ENCODE measurements at regions not wholly inside any gene's neighbourhood (a gene's known extent, or its start where the extent isn't known, plus 50 kb on each side); places are given as distances from the start of the nearest gene placed in this dataset.

- no peak for DNase-seq (ENCODE audit: low spot score)
- no peaks in the 10 kb centered on the region for H3K36me3 ChIP-seq (replicated peaks in 1 of 2; ENCODE audit: control insufficient read depth in 2 of 2, insufficient read depth in 2 of 2, low read length in 2 of 2)
- H3K4ac ChIP-seq (ENCODE audit: low read length) = no peak overlapping the region
- no peaks in the 10 kb centered on the region for H3K4me1 ChIP-seq (ENCODE audit: control insufficient read depth in 2 of 2, insufficient read depth in 1 of 2, low read depth in 1 of 2, low read length in 2 of 2)
- H2AK5ac ChIP-seq (ENCODE audit: low read depth, low read length) = no peak overlapping the region
- no CpG with 5 or more reads among the region's 3 CpGs for WGBS, 2 donors (ENCODE audit: extremely low coverage in 2 of 2, insufficient read length in 2 of 2, insufficient replicate concordance in 1 of 2)
- no peak overlapping the region for H3K23ac ChIP-seq (ENCODE audit: low read depth, low read length, poor library complexity)
- H3K9ac ChIP-seq (ENCODE audit: low read depth, low read length, poor library complexity) = no peak overlapping the region
- H3K18ac ChIP-seq (ENCODE audit: low read length) = no peak overlapping the region
- H3K4me2 ChIP-seq (ENCODE audit: insufficient read depth, low read length, poor library complexity, severe bottlenecking) = no peak overlapping the region
- no peak overlapping the region for H2BK5ac ChIP-seq (ENCODE audit: low read length)
- H3K9me3 ChIP-seq (replicated peaks in 1 of 2; ENCODE audit: control insufficient read depth in 2 of 2, insufficient read depth in 1 of 2, low read depth in 1 of 2, low read length in 2 of 2) = no peaks in the 10 kb centered on the region
- H2AFZ ChIP-seq (ENCODE audit: low read length) = no peak overlapping the region
- no peak overlapping the region for H2BK120ac ChIP-seq (ENCODE audit: low read depth, low read length)
- H4K91ac ChIP-seq (ENCODE audit: low read depth, low read length, poor library complexity) = no peak overlapping the region
- H3K27me3 ChIP-seq (ENCODE audit: control insufficient read depth in 3 of 3, insufficient read depth in 3 of 3, low read depth in 1 of 3, low read length in 3 of 3) = no peaks in the 10 kb centered on the region
- H2BK15ac ChIP-seq (ENCODE audit: low read length) = no peak overlapping the region
- no peak overlapping the region for H3K4me3 ChIP-seq (ENCODE audit: low read length in 2 of 2)
- no peak overlapping the region for H2BK12ac ChIP-seq (ENCODE audit: low read length)
- no peak overlapping the region for H4K8ac ChIP-seq (ENCODE audit: low read depth, low read length)
- H3K27ac ChIP-seq (replicated peaks; ENCODE audit: low read length) = no peak overlapping the region
- no peak overlapping the region for H3K14ac ChIP-seq (ENCODE audit: low read length)
- no peaks in the 10 kb centered on the region for H3K79me1 ChIP-seq (ENCODE audit: low read depth, low read length)
Measured at GRCh38 chr3:87076946-87077345, 86.0 kb upstream of the VGLL3 start.

GRCh38 chr3:87073496-87074145 is 82.7 kb upstream of the VGLL3 start:
- no peaks in the 10 kb centered on the region for H3K4me1 ChIP-seq (ENCODE audit: control insufficient read depth in 2 of 2, insufficient read depth in 1 of 2, low read depth in 1 of 2, low read length in 2 of 2)

GRCh38 chr3:87072446-87072845 is 81.5 kb upstream of the VGLL3 start:
- Histone ChIP-seq H3K4me2 (ENCODE audit: insufficient read depth, low read length, poor library complexity, severe bottlenecking) (no peak overlapping the region), H3K4me3 (ENCODE audit: low read length in 2 of 2) (no peak overlapping the region), H2BK15ac (ENCODE audit: low read length) (no peak overlapping the region), H3K27me3 (ENCODE audit: control insufficient read depth in 3 of 3, insufficient read depth in 3 of 3, low read depth in 1 of 3, low read length in 3 of 3) (no peaks in the 10 kb centered on the region), H2BK5ac (ENCODE audit: low read length) (no peak overlapping the region), H3K9me3 (replicated peaks in 1 of 2; ENCODE audit: control insufficient read depth in 2 of 2, insufficient read depth in 1 of 2, low read depth in 1 of 2, low read length in 2 of 2) (no peaks in the 10 kb centered on the region), H2BK12ac (ENCODE audit: low read length) (no peak overlapping the region), H4K8ac (ENCODE audit: low read depth, low read length) (no peak overlapping the region), H3K79me1 (ENCODE audit: low read depth, low read length) (no peaks in the 10 kb centered on the region), H3K4ac (ENCODE audit: low read length) (no peak overlapping the region), H3K4me1 (ENCODE audit: control insufficient read depth in 2 of 2, insufficient read depth in 1 of 2, low read depth in 1 of 2, low read length in 2 of 2) (no peaks in the 10 kb centered on the region), H3K36me3 (replicated peaks in 1 of 2; ENCODE audit: control insufficient read depth in 2 of 2, insufficient read depth in 2 of 2, low read length in 2 of 2) (no peaks in the 10 kb centered on the region), H2AFZ (ENCODE audit: low read length) (no peak overlapping the region), H2AK5ac (ENCODE audit: low read depth, low read length) (no peak overlapping the region), H2BK120ac (ENCODE audit: low read depth, low read length) (no peak overlapping the region), H3K27ac (replicated peaks; ENCODE audit: low read length) (no peak overlapping the region), H3K9ac (ENCODE audit: low read depth, low read length, poor library complexity) (no peak overlapping the region), H4K91ac (ENCODE audit: low read depth, low read length, poor library complexity) (no peak overlapping the region), H3K23ac (ENCODE audit: low read depth, low read length, poor library complexity) (no peak overlapping the region), H3K14ac (ENCODE audit: low read length) (no peak overlapping the region), H3K18ac (ENCODE audit: low read length) (no peak overlapping the region)
- DNase-seq (ENCODE audit: low spot score) = no peak

More at GRCh38 chr3:87073496-87074145, 82.7 kb upstream of the VGLL3 start:
- Histone ChIP-seq H4K91ac (ENCODE audit: low read depth, low read length, poor library complexity) (no peak overlapping the region), H3K27ac (replicated peaks; ENCODE audit: low read length) (no peak overlapping the region), H3K36me3 (replicated peaks in 1 of 2; ENCODE audit: control insufficient read depth in 2 of 2, insufficient read depth in 2 of 2, low read length in 2 of 2) (no peaks in the 10 kb centered on the region), H2BK5ac (ENCODE audit: low read length) (no peak overlapping the region), H3K4me2 (ENCODE audit: insufficient read depth, low read length, poor library complexity, severe bottlenecking) (no peak overlapping the region), H3K4ac (ENCODE audit: low read length) (no peak overlapping the region), H4K8ac (ENCODE audit: low read depth, low read length) (no peak overlapping the region), H2BK120ac (ENCODE audit: low read depth, low read length) (no peak overlapping the region), H3K14ac (ENCODE audit: low read length) (no peak overlapping the region), H3K23ac (ENCODE audit: low read depth, low read length, poor library complexity) (no peak overlapping the region), H3K18ac (ENCODE audit: low read length) (no peak overlapping the region), H3K4me3 (ENCODE audit: low read length in 2 of 2) (no peak overlapping the region), H2BK15ac (ENCODE audit: low read length) (no peak overlapping the region), H3K27me3 (ENCODE audit: control insufficient read depth in 3 of 3, insufficient read depth in 3 of 3, low read depth in 1 of 3, low read length in 3 of 3) (no peaks in the 10 kb centered on the region), H2AK5ac (ENCODE audit: low read depth, low read length) (no peak overlapping the region), H3K9ac (ENCODE audit: low read depth, low read length, poor library complexity) (no peak overlapping the region), H3K79me1 (ENCODE audit: low read depth, low read length) (no peaks in the 10 kb centered on the region), H2AFZ (ENCODE audit: low read length) (no peak overlapping the region), H2BK12ac (ENCODE audit: low read length) (no peak overlapping the region), H3K9me3 (replicated peaks in 1 of 2; ENCODE audit: control insufficient read depth in 2 of 2, insufficient read depth in 1 of 2, low read depth in 1 of 2, low read length in 2 of 2) (no peaks in the 10 kb centered on the region)
- WGBS, 2 donors (ENCODE audit: extremely low coverage in 2 of 2, insufficient read length in 2 of 2, insufficient replicate concordance in 1 of 2) = no CpG with 5 or more reads among the region's 7 CpGs
- no peak for DNase-seq (ENCODE audit: low spot score)

- H3K9me3 ChIP-seq (replicated peaks in 1 of 2; ENCODE audit: control insufficient read depth in 2 of 2, insufficient read depth in 1 of 2, low read depth in 1 of 2, low read length in 2 of 2) = no peaks in the 10 kb centered on the region
- no peak overlapping the region for H2BK120ac ChIP-seq (ENCODE audit: low read depth, low read length)
- no peaks in the 10 kb centered on the region for H3K4me1 ChIP-seq (ENCODE audit: control insufficient read depth in 2 of 2, insufficient read depth in 1 of 2, low read depth in 1 of 2, low read length in 2 of 2)
- DNase-seq (ENCODE audit: low spot score) = no peak
- H2AK5ac ChIP-seq (ENCODE audit: low read depth, low read length) = no peak overlapping the region
- no peak overlapping the region for H3K9ac ChIP-seq (ENCODE audit: low read depth, low read length, poor library complexity)
- H3K23ac ChIP-seq (ENCODE audit: low read depth, low read length, poor library complexity) = no peak overlapping the region
- no peak overlapping the region for H2BK15ac ChIP-seq (ENCODE audit: low read length)
- no peaks in the 10 kb centered on the region for H3K36me3 ChIP-seq (replicated peaks in 1 of 2; ENCODE audit: control insufficient read depth in 2 of 2, insufficient read depth in 2 of 2, low read length in 2 of 2)
- no peak overlapping the region for H2AFZ ChIP-seq (ENCODE audit: low read length)
- no peak overlapping the region for H4K91ac ChIP-seq (ENCODE audit: low read depth, low read length, poor library complexity)
- WGBS, 2 donors (ENCODE audit: extremely low coverage in 2 of 2, insufficient read length in 2 of 2, insufficient replicate concordance in 1 of 2) = no CpG with 5 or more reads among the region's 6 CpGs
- no peak overlapping the region for H3K27ac ChIP-seq (replicated peaks; ENCODE audit: low read length)
- H3K14ac ChIP-seq (ENCODE audit: low read length) = no peak overlapping the region
- no peaks in the 10 kb centered on the region for H3K79me1 ChIP-seq (ENCODE audit: low read depth, low read length)
- H3K27me3 ChIP-seq (ENCODE audit: control insufficient read depth in 3 of 3, insufficient read depth in 3 of 3, low read depth in 1 of 3, low read length in 3 of 3) = peaks cover 0 to 3% (median 0%) of the 10 kb centered on the region in 3 experiments
- no peak overlapping the region for H2BK5ac ChIP-seq (ENCODE audit: low read length)
- H3K4me2 ChIP-seq (ENCODE audit: insufficient read depth, low read length, poor library complexity, severe bottlenecking) = no peak overlapping the region
- H3K4ac ChIP-seq (ENCODE audit: low read length) = no peak overlapping the region
- no peak overlapping the region for H3K18ac ChIP-seq (ENCODE audit: low read length)
- H2BK12ac ChIP-seq (ENCODE audit: low read length) = no peak overlapping the region
- no peak overlapping the region for H3K4me3 ChIP-seq (ENCODE audit: low read length in 2 of 2)
- no peak overlapping the region for H4K8ac ChIP-seq (ENCODE audit: low read depth, low read length)
Measured at GRCh38 chr3:87069971-87070370, 79.0 kb upstream of the VGLL3 start.

All from neuronal stem cell (in vitro differentiated cells).